ENCODE measurements at regions not wholly inside any gene's neighbourhood (a gene's known extent, or its start where the extent isn't known, plus 50 kb on each side); places are given as distances from the start of the nearest gene placed in this dataset.

DNA sequence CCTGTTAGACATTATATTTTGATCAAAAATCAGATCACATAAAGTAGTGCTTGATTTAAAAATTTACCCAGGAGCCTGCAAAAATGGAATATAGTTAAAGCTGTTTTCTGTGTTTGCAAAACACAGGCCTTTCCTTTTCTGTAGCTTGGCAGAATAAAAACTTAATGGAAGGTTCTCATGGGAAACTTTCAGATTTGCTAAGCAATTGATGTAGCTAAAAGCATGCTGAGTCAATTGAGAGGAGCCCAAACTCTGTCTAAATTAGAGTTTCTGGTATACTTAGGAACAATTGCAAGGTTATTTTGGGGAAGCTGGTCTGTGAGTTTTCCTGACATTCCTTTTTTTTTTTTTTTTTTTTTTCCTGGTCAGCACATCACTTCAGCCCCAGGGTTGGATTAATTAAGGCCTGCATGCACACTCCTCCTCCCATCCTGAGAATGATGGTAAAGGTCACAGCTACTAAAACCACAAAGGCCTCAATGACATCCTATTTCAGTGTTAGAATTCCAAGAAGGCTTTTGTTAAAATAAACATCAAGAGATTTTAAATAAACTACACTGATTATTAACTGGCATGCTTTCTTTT lies 608.7 kb downstream of the PLPP3 start:
- H3K4me1 Mint-ChIP-seq = no peaks in the 10 kb centered on the region
- no peak for TF ChIP-seq CTCF (IDR thresholded peaks at IDR 0.05)
- intact Hi-C loops (cut with micrococcal nuclease) = no loop called here
- Histone ChIP-seq H3K4me3 (ENCODE audit: low read length) (no peak overlapping the region), H3K27ac (ENCODE audit: low read length) (no peak overlapping the region), H3K9me3 (ENCODE audit: control insufficient read depth, insufficient read depth, low read length) (no peaks in the 10 kb centered on the region), H3K4me1 (ENCODE audit: control insufficient read depth, insufficient read depth, low read length) (no peaks in the 10 kb centered on the region), H3K27me3 (ENCODE audit: control insufficient read depth, insufficient read depth, low read length) (no peaks in the 10 kb centered on the region), H3K36me3 (ENCODE audit: control insufficient read depth, insufficient read depth, low read length) (no peaks in the 10 kb centered on the region)
- peaks cover 6 to 7% of the 10 kb centered on the region in 2 donors for H3K27me3 Mint-ChIP-seq (ENCODE audit: low read depth in 2 of 2)
- ATAC-seq (no peak), DNase-seq (no peak)
- no peaks in the 10 kb centered on the region for H3K36me3 Mint-ChIP-seq
- H3K9me3 Mint-ChIP-seq = peaks cover 2 to 4% of the 10 kb centered on the region in 2 donors
- H3K4me3 Mint-ChIP-seq = no peak overlapping the region
- H3K27ac Mint-ChIP-seq = no peak overlapping the region

- peaks cover 7 to 8% of the 10 kb centered on the region in 2 donors for H3K27me3 Mint-ChIP-seq (ENCODE audit: low read depth in 2 of 2)
- no peak for TF ChIP-seq CTCF (IDR thresholded peaks at IDR 0.05)
- H3K36me3 Mint-ChIP-seq = no peaks in the 10 kb centered on the region
- H3K27me3 ChIP-seq (ENCODE audit: control insufficient read depth, insufficient read depth, low read length) = no peaks in the 10 kb centered on the region
- no peaks in the 10 kb centered on the region for H3K4me1 Mint-ChIP-seq
- peaks cover 2 to 4% of the 10 kb centered on the region in 2 donors for H3K9me3 Mint-ChIP-seq
- H3K4me3 Mint-ChIP-seq = no peak overlapping the region
- DNase-seq = no peak
- H3K9me3 ChIP-seq (ENCODE audit: control insufficient read depth, insufficient read depth, low read length) = no peaks in the 10 kb centered on the region
- intact Hi-C loops (cut with micrococcal nuclease) = no loop called here
- H3K36me3 ChIP-seq (ENCODE audit: control insufficient read depth, insufficient read depth, low read length) = no peaks in the 10 kb centered on the region
- H3K4me1 ChIP-seq (ENCODE audit: control insufficient read depth, insufficient read depth, low read length) = no peaks in the 10 kb centered on the region
- ATAC-seq = no peak
- no peak overlapping the region for H3K27ac Mint-ChIP-seq
- H3K27ac ChIP-seq (ENCODE audit: low read length) = no peak overlapping the region
- no peak overlapping the region for H3K4me3 ChIP-seq (ENCODE audit: low read length)
Observed at GRCh38 chr1:55969322-55969721, 610.0 kb downstream of the PLPP3 start.

GRCh38 chr1:55968661-55969060 lies 610.7 kb downstream of the PLPP3 start:
- no peaks in the 10 kb centered on the region for H3K27me3 ChIP-seq (ENCODE audit: control insufficient read depth, insufficient read depth, low read length)
- no peak for TF ChIP-seq CTCF (IDR thresholded peaks at IDR 0.05)
- Mint-ChIP-seq H3K4me1 (no peaks in the 10 kb centered on the region), H3K9me3 (peaks cover 2 to 4% of the 10 kb centered on the region in 2 donors), H3K27me3 (ENCODE audit: low read depth in 2 of 2) (peaks cover 6 to 7% of the 10 kb centered on the region in 2 donors), H3K36me3 (no peaks in the 10 kb centered on the region), H3K4me3 (no peak overlapping the region), H3K27ac (no peak overlapping the region)
- no peaks in the 10 kb centered on the region for H3K4me1 ChIP-seq (ENCODE audit: control insufficient read depth, insufficient read depth, low read length)
- intact Hi-C loops (cut with micrococcal nuclease) = no loop called here
- H3K4me3 ChIP-seq (ENCODE audit: low read length) = no peak overlapping the region
- H3K27ac ChIP-seq (ENCODE audit: low read length) = no peak overlapping the region
- WGBS (ENCODE audit: insufficient coverage) = 85% methylated on average over 5 of the region's 7 CpGs
- no peaks in the 10 kb centered on the region for H3K36me3 ChIP-seq (ENCODE audit: control insufficient read depth, insufficient read depth, low read length)
- H3K9me3 ChIP-seq (ENCODE audit: control insufficient read depth, insufficient read depth, low read length) = no peaks in the 10 kb centered on the region
- ATAC-seq = no peak
- DNase-seq = no peak

DNA sequence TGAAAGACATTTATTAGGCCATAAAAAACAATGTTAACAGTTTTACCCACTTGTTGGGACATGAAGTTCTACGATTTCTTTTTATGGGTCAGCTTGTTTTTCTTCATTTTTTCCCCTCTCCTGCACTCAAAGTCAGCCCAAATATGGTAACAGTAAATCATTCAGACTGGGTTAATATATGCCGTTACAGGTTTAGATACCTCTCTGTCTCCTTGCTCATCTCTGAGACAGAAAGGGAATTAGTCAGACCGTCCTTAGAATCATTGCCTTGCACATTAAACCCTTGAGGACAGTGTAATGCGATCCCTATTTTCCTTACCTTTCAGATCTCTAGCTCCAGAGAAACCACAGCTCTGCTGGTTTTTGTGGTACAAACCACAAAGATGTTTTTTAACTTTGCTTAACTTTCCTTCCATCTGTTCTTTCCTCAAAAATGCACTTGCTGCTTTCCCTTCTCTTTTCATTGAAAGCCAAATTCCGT lies 613.3 kb downstream of the PLPP3 start:
- no peak overlapping the region for H3K4me3 Mint-ChIP-seq
- no peaks in the 10 kb centered on the region for H3K4me1 Mint-ChIP-seq
- DNase-seq (no peak), ATAC-seq (no peak)
- H3K36me3 Mint-ChIP-seq = no peaks in the 10 kb centered on the region
- intact Hi-C loops (cut with micrococcal nuclease) = no loop called here
- WGBS (ENCODE audit: insufficient coverage) = 4% methylated on average over 5 of the region's 5 CpGs
- no peak for TF ChIP-seq CTCF (IDR thresholded peaks at IDR 0.05)
- Histone ChIP-seq H3K4me1 (ENCODE audit: control insufficient read depth, insufficient read depth, low read length) (no peaks in the 10 kb centered on the region), H3K27ac (ENCODE audit: low read length) (no peak overlapping the region), H3K27me3 (ENCODE audit: control insufficient read depth, insufficient read depth, low read length) (no peaks in the 10 kb centered on the region), H3K9me3 (ENCODE audit: control insufficient read depth, insufficient read depth, low read length) (no peaks in the 10 kb centered on the region), H3K4me3 (ENCODE audit: low read length) (no peak overlapping the region), H3K36me3 (ENCODE audit: control insufficient read depth, insufficient read depth, low read length) (no peaks in the 10 kb centered on the region)
- no peak overlapping the region for H3K27ac Mint-ChIP-seq
- peaks cover 0 to 2% of the 10 kb centered on the region in 2 donors for H3K9me3 Mint-ChIP-seq
- H3K27me3 Mint-ChIP-seq (ENCODE audit: low read depth in 2 of 2) = peaks cover 6 to 7% of the 10 kb centered on the region in 2 donors
